Prostate gland (tissue), 2 donors: ENCODE measurements at regions not wholly inside any gene's neighbourhood (a gene's known extent, or its start where the extent isn't known, plus 50 kb on each side); places are given as distances from the start of the nearest gene placed in this dataset.

Experiments used
- DNase-seq: peaks from one replicate; pipeline ENCODE4 v3.0.0-alpha.2; 2019; ENCODE audit warnings: low spot score
- H3K27ac ChIP-seq, 2 donors: fragments of 200-600 bp; sonication (generic); 2 replicates each; pipeline ENCODE4 v1.5.1; 2017 to 2019
- H3K27me3 ChIP-seq: fragments of 200-600 bp; sonication (generic); replicated peaks from 2 replicates; pipeline ENCODE4 v1.5.1; 2019; ENCODE audit not compliant: insufficient read depth
- H3K36me3 ChIP-seq, 2 donors: fragments of 200-600 bp; sonication (generic); 1 replicate in 1 of 2; 2 replicates in 1 of 2; pipeline versions ENCODE4 v1.5.1 to v1.8.1; 2017 to 2019
- H3K4me1 ChIP-seq: fragments of 200-600 bp; sonication (generic); replicated peaks from 2 replicates; pipeline ENCODE4 v1.5.1; 2019
- H3K4me3 ChIP-seq, 2 donors: fragments of 200-600 bp; sonication (generic); 2 replicates each; pipeline ENCODE4 v1.5.1; 2017 to 2019
- H3K9me3 ChIP-seq: fragments of 200-600 bp; sonication (generic); 2 replicates; pipeline ENCODE4 v1.5.1; 2017
- CTCF ChIP-seq, 4 experiments: fragments of 200-600 bp in 2 of 4; fragments of 450-650 bp in 2 of 4; sonication (generic) in 2 of 4; IDR thresholded peaks; 1 replicate in 3 of 4; 2 replicates in 1 of 4; pipeline ENCODE4 v1.5.1; 2016 to 2019; ENCODE audit warnings: antibody characterized with exemption in 4 of 4, mild to moderate bottlenecking in 2 of 4, moderate library complexity in 2 of 4
- POLR2A ChIP-seq: fragments of 450-650 bp; IDR thresholded peaks from one replicate; pipeline ENCODE4 v1.6.1; 2016; ENCODE audit warnings: antibody characterized with exemption, mild to moderate bottlenecking
- POLR2AphosphoS5 ChIP-seq: sonication (generic); formaldehyde crosslinking; IDR thresholded peaks from one replicate; pipeline ENCODE4 v1.6.1; 2017; ENCODE audit warnings: antibody characterized with exemption
- WGBS: methylation state at CpG from one replicate; pipeline ENCODE4 v1.1.5; 2018; 5-methylcytosine and 5-hydroxymethylcytosine counted together
- intact Hi-C: fragments of 100-400 bp; cut with DNase I; formaldehyde crosslinking; loops from one replicate; pipeline ENCODE4 v1.14.2; 2022

DNA sequence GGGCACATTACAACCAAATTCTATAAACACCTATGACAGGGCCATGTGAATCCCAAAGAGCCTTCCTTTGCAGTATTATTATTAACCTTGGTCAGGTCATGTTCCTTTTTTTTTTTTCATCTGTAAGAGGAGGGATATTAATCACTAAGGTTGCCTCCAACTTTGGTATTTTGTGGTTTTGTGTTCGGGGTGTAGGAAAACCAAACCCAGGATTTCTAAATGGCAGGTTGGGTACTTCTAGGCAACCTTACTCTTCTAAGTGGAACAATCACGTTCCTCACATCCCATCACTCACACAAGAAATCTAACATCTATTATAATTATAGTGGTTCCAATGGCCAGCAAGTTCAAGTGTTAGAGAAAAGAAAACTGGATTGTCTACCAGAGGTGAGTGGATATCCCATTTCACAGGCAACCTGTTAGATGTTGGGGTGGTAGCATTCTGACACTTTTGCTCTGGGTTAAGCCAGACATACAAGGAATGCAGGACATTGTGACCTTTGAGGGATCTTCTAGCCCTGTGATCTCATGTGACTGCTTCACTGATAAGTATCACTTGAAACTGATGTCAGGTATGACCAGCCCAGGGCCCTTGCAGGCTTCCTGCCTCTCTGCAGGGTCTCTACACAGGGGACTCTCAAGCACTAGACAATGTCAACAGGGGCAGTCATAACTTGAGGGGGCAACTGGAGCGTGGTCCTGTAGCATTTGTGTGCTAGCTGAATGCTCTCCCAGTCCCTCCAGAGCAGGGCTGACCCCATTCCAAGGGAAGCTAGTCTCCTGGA is 126.2 kb upstream of the VLDLR start:
- H3K36me3 ChIP-seq, result no peaks in the 10 kb centered on the region
- 91% methylated on average over 3 of the region's 3 CpGs for WGBS
- H3K4me3 ChIP-seq, result no peak overlapping the region
- intact Hi-C loops, result loop anchor here (10.0 kb wide), 2 partner anchors 129 to 231 kb away; partner anchors contain the start of gene VLDLR
- H3K27ac ChIP-seq, result no peak overlapping the region
- H3K4me1 ChIP-seq, result no peaks in the 10 kb centered on the region
- H3K9me3 ChIP-seq, result no peaks in the 10 kb centered on the region
- no peaks in the 10 kb centered on the region for H3K27me3 ChIP-seq
- no peak for TF ChIP-seq CTCF (IDR thresholded peaks at IDR 0.05)
- no peak for TF ChIP-seq POLR2AphosphoS5
- no peak for TF ChIP-seq POLR2A
- DNase-seq, result no peak

- 83% methylated on average over 5 of the region's 5 CpGs for WGBS
These were observed 125.4 kb upstream of the VLDLR start for GRCh38 chr9:2496169-2496568.

GRCh38 chr9:2496934-2497333 is 124.7 kb upstream of the VLDLR start:
- Histone ChIP-seq H3K27ac (no peak overlapping the region), H3K4me1 (no peaks in the 10 kb centered on the region), H3K36me3 (no peaks in the 10 kb centered on the region), H3K4me3 (no peak overlapping the region), H3K27me3 (no peaks in the 10 kb centered on the region), H3K9me3 (no peaks in the 10 kb centered on the region)
- no peak for DNase-seq
- TF ChIP-seq POLR2AphosphoS5 (no peak), CTCF (IDR thresholded peaks at IDR 0.05) (no peak), POLR2A (no peak)
- intact Hi-C loops, result loop anchor here (10.0 kb wide), 2 partner anchors 128 to 232 kb away; partner anchors contain the start of gene VLDLR

More at GRCh38 chr9:2496169-2496568, 125.4 kb upstream of the VLDLR start:
- no peak overlapping the region for H3K4me3 ChIP-seq
- no peaks in the 10 kb centered on the region for H3K9me3 ChIP-seq
- H3K36me3 ChIP-seq, result no peaks in the 10 kb centered on the region
- no peak overlapping the region for H3K27ac ChIP-seq
- H3K4me1 ChIP-seq, result no peaks in the 10 kb centered on the region
- DNase-seq, result no peak
- intact Hi-C loops, result loop anchor here (10.0 kb wide), 2 partner anchors 129 to 231 kb away; partner anchors contain the start of gene VLDLR
- H3K27me3 ChIP-seq, result no peaks in the 10 kb centered on the region
- TF ChIP-seq CTCF (IDR thresholded peaks at IDR 0.05) (no peak), POLR2A (no peak), POLR2AphosphoS5 (no peak)

GRCh38 chr9:2497666-2498400 is 123.8 kb upstream of the VLDLR start:
- TF ChIP-seq CTCF (IDR thresholded peaks at IDR 0.05) (no peak), POLR2AphosphoS5 (no peak), POLR2A (no peak)
- H3K4me1 ChIP-seq, result no peaks in the 10 kb centered on the region
- H3K4me3 ChIP-seq, result no peak overlapping the region
- no peak for DNase-seq
- H3K27me3 ChIP-seq, result no peaks in the 10 kb centered on the region
- H3K9me3 ChIP-seq, result no peaks in the 10 kb centered on the region
- no peak overlapping the region for H3K27ac ChIP-seq
- intact Hi-C loops, result loop anchor here (10.0 kb wide), 2 partner anchors 127 to 233 kb away; partner anchors contain the start of gene VLDLR
- 68% methylated on average over 5 of the region's 5 CpGs for WGBS
- H3K36me3 ChIP-seq, result no peaks in the 10 kb centered on the region
